GM23338 (cell line): ENCODE measurements at regions not wholly inside any gene's neighbourhood (a gene's known extent, or its start where the extent isn't known, plus 50 kb on each side); places are given as distances from the start of the nearest gene placed in this dataset.

Experiments
- ATAC-seq: fragments of 200-7000 bp; cut with Tn5 transposase; 3 replicates; pipeline ENCODE4 v1.9.1; 2020
- DNase-seq: peaks from one replicate; pipeline ENCODE4 v3.0.0-alpha.2; 2015; ENCODE audit warnings: low spot score
- H2AFZ ChIP-seq: fragments of 200-600 bp; sonication (generic); 2 replicates; pipeline ENCODE4 v1.8.0; 2016; ENCODE audit warnings: antibody characterized with exemption, mild to moderate bottlenecking, moderate library complexity
- H3F3A ChIP-seq: fragments of 200-600 bp; sonication (generic); replicated peaks from 2 replicates; pipeline ENCODE4 v1.8.0; 2017; ENCODE audit warnings: antibody characterized with exemption, mixed run types, low read depth
- H3K27ac ChIP-seq: fragments of 200-600 bp; sonication (generic); 2 replicates; pipeline ENCODE4 v1.6.1; 2016; ENCODE audit warnings: low read depth
- H3K27me3 ChIP-seq: fragments of 200-600 bp; sonication (generic); 2 replicates; pipeline ENCODE4 v1.8.0; 2016; ENCODE audit warnings: mild to moderate bottlenecking, mixed run types, moderate library complexity; ENCODE audit not compliant: insufficient read depth
- H3K36me3 ChIP-seq: fragments of 200-600 bp; sonication (generic); 2 replicates; pipeline ENCODE4 v1.8.0; 2016; ENCODE audit warnings: mild to moderate bottlenecking; ENCODE audit not compliant: insufficient read depth
- H3K4me1 ChIP-seq: fragments of 200-600 bp; sonication (generic); 2 replicates; pipeline ENCODE4 v1.8.0; 2016; ENCODE audit warnings: mild to moderate bottlenecking, moderate library complexity; ENCODE audit not compliant: insufficient read depth
- H3K4me2 ChIP-seq: fragments of 200-600 bp; sonication (generic); 2 replicates; pipeline ENCODE4 v1.7.1; 2017; ENCODE audit warnings: mixed run types
- H3K4me3 ChIP-seq: fragments of 200-600 bp; sonication (generic); 2 replicates; pipeline ENCODE4 v1.6.1; 2016; ENCODE audit warnings: mixed run types
- H3K79me2 ChIP-seq: fragments of 200-600 bp; sonication (generic); replicated peaks from 2 replicates; pipeline ENCODE4 v1.8.0; 2017; ENCODE audit warnings: mild to moderate bottlenecking; ENCODE audit not compliant: insufficient read depth
- H3K9me2 ChIP-seq: fragments of 200-600 bp; sonication (generic); 2 replicates; pipeline ENCODE4 v1.8.0; 2017; ENCODE audit not compliant: insufficient read depth
- H4K20me1 ChIP-seq: fragments of 200-600 bp; sonication (generic); replicated peaks from 2 replicates; pipeline ENCODE4 v1.8.0; 2017; ENCODE audit warnings: mild to moderate bottlenecking; ENCODE audit not compliant: insufficient read depth
- H3K27ac Mint-ChIP-seq: 2 replicates; pipeline ENCODE4 v1.8.0; 2020; ENCODE audit warnings: inconsistent platforms, mild to moderate bottlenecking, moderate library complexity, mixed read lengths
- H3K27me3 Mint-ChIP-seq: 3 replicates; pipeline ENCODE4 v1.8.0; 2022; ENCODE audit warnings: low read depth, mild to moderate bottlenecking, moderate library complexity, mixed read lengths, inconsistent platforms; ENCODE audit not compliant: insufficient read depth, poor library complexity
- H3K36me3 Mint-ChIP-seq: 3 replicates; pipeline ENCODE4 v1.8.0; 2021; ENCODE audit warnings: low read depth, mild to moderate bottlenecking, inconsistent platforms, moderate library complexity, mixed read lengths
- H3K4me1 Mint-ChIP-seq: 3 replicates; pipeline ENCODE4 v1.8.0; 2020; ENCODE audit warnings: mild to moderate bottlenecking, inconsistent platforms, mixed read lengths
- H3K4me3 Mint-ChIP-seq: 3 replicates; pipeline ENCODE4 v1.8.0; 2021; ENCODE audit warnings: moderate library complexity, mild to moderate bottlenecking, inconsistent platforms, mixed read lengths
- H3K9me3 Mint-ChIP-seq: 3 replicates; pipeline ENCODE4 v1.8.0; 2020; ENCODE audit warnings: moderate library complexity, mild to moderate bottlenecking, inconsistent platforms, mixed read lengths
- CREB1 ChIP-seq: fragments of 250-450 bp; sonication (Bioruptor Pico); IDR thresholded peaks from 2 replicates; pipeline ENCODE4 v1.5.0; 2020; ENCODE audit warnings: low read depth, mild to moderate bottlenecking, moderate library complexity
- EZH2 ChIP-seq: fragments of 200-600 bp; sonication (generic); IDR thresholded peaks from one replicate; pipeline ENCODE4 v1.8.0; 2017; ENCODE audit warnings: antibody characterized with exemption, mild to moderate bottlenecking, low read depth; ENCODE audit not compliant: unreplicated experiment
- EZH2phosphoT487 ChIP-seq: fragments of 200-600 bp; sonication (generic); IDR thresholded peaks from one replicate; pipeline ENCODE4 v1.8.1; 2018; ENCODE audit warnings: antibody characterized with exemption; ENCODE audit not compliant: unreplicated experiment
- JUNB ChIP-seq: IDR thresholded peaks from one replicate; pipeline ENCODE4 v1.6.1; 2016; ENCODE audit warnings: antibody characterized with exemption; ENCODE audit not compliant: unreplicated experiment
- NANOG ChIP-seq: IDR thresholded peaks from 2 replicates; pipeline ENCODE4 v1.6.1; 2016; ENCODE audit warnings: antibody characterized with exemption, borderline replicate concordance
- POLR2AphosphoS5 ChIP-seq: IDR thresholded peaks from 2 replicates; pipeline ENCODE4 v1.6.1; 2016; ENCODE audit warnings: antibody characterized with exemption, low read depth
- STAT1 ChIP-seq: IDR thresholded peaks from one replicate; pipeline ENCODE4 v1.6.1; 2016; ENCODE audit warnings: antibody characterized with exemption; ENCODE audit not compliant: unreplicated experiment
- ZNF114 ChIP-seq: fragments of 250-450 bp; sonication (Bioruptor Pico); IDR thresholded peaks from 2 replicates; pipeline ENCODE4 v1.5.0; 2020; ENCODE audit warnings: mild to moderate bottlenecking, moderate library complexity
- TF ChIP-seq, protein P1 (sequence below), 2 experiments: fragments of 200-600 bp in 1 of 2; sonication (generic) in 1 of 2; conservative IDR thresholded peaks; 2 replicates each; pipeline versions ENCODE4 v1.5.1 to v1.6.1; 2016 to 2017; ENCODE audit warnings: antibody characterized with exemption in 2 of 2, low read depth in 2 of 2, mild to moderate bottlenecking in 2 of 2, moderate library complexity in 1 of 2
- TF ChIP-seq, protein P2 (sequence below): IDR thresholded peaks from 2 replicates; pipeline ENCODE4 v1.6.1; 2016; ENCODE audit warnings: antibody characterized with exemption
- TF ChIP-seq, protein P3 (sequence below): IDR thresholded peaks from one replicate; pipeline ENCODE4 v1.6.1; 2018; ENCODE audit warnings: antibody characterized with exemption; ENCODE audit not compliant: unreplicated experiment

DNA sequence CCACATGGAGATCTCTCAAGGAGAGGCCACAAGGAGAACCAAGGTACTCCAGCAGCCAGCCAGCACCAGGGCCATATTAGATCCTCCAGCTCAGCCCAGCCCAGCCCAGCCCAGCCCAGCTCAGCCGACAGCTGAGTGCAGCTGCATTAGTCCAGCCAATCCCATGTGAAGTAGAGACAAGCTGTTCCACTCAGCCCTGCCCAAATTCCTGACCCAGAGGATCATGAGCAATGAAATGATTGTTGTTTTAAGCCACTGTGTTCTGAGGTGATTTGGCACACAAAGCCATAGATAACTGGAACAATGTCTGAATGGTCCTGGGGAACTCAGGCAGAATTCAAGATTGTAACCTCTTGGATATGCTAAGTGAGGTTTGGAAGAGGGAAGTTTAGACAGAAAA is 59.5 kb upstream of the BMP2 start (continued):
- TF ChIP-seq, protein P1, sequence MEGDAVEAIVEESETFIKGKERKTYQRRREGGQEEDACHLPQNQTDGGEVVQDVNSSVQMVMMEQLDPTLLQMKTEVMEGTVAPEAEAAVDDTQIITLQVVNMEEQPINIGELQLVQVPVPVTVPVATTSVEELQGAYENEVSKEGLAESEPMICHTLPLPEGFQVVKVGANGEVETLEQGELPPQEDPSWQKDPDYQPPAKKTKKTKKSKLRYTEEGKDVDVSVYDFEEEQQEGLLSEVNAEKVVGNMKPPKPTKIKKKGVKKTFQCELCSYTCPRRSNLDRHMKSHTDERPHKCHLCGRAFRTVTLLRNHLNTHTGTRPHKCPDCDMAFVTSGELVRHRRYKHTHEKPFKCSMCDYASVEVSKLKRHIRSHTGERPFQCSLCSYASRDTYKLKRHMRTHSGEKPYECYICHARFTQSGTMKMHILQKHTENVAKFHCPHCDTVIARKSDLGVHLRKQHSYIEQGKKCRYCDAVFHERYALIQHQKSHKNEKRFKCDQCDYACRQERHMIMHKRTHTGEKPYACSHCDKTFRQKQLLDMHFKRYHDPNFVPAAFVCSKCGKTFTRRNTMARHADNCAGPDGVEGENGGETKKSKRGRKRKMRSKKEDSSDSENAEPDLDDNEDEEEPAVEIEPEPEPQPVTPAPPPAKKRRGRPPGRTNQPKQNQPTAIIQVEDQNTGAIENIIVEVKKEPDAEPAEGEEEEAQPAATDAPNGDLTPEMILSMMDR (conservative IDR thresholded peaks at IDR 0.05; ENCODE audit: low read depth in 2 of 2), result no peak
- TF ChIP-seq STAT1 (no peak), EZH2 (no peak), CREB1 (CRISPR knock-in tag) (no peak), EZH2phosphoT487 (no peak), NANOG (no peak)
- TF ChIP-seq, protein P2, sequence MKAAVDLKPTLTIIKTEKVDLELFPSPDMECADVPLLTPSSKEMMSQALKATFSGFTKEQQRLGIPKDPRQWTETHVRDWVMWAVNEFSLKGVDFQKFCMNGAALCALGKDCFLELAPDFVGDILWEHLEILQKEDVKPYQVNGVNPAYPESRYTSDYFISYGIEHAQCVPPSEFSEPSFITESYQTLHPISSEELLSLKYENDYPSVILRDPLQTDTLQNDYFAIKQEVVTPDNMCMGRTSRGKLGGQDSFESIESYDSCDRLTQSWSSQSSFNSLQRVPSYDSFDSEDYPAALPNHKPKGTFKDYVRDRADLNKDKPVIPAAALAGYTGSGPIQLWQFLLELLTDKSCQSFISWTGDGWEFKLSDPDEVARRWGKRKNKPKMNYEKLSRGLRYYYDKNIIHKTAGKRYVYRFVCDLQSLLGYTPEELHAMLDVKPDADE, result no peak

DNA sequence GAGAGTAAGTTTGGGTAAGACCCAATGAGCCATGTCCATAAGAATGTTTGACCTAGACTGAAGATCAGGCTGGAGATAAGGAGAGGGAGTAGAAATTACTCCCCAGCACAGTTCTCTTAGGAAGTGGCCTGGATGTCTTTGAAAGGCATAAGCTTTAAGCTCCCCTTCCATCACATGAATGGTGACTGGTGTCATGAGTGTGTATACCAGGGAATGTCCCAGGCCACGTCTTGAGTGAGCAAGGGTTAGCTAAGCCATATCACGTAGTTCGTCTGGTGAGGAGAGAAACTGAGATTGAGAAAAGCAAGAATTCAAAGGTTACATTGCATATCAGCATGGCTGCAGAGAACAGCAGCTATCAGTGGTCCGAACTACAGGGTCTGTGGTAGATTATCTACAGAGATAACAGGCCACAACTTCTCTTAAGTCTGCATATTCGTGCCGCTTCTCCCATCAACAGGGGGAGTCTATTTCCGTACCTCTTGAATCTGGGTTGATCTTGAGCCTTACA is 60.1 kb upstream of the BMP2 start:
- H3K9me2 ChIP-seq, result 0 out of 2 replicates have a peak, but pooled peaks cover 4% of the 10 kb centered on the region
- H3K4me2 ChIP-seq, result no peak overlapping the region
- H3K4me1 Mint-ChIP-seq, result peaks cover 2% of the 10 kb centered on the region; the same call in 1 of the 3 replicates
- H4K20me1 ChIP-seq, result no peaks in the 10 kb centered on the region
- no peak overlapping the region for H2AFZ ChIP-seq
- no peaks in the 10 kb centered on the region; the same call in 2 of the 3 replicates for H3K9me3 Mint-ChIP-seq
- DNase-seq (no peak), ATAC-seq (no peak)
- H3K36me3 Mint-ChIP-seq, result no peaks in the 10 kb centered on the region
- H3K27ac Mint-ChIP-seq, result no peak overlapping the region
- no peak overlapping the region for H3K27ac ChIP-seq
- H3K27me3 ChIP-seq, result no peaks in the 10 kb centered on the region
- H3K27me3 Mint-ChIP-seq, result peaks cover 2% of the 10 kb centered on the region
- H3K4me1 ChIP-seq, result no peaks in the 10 kb centered on the region
- H3K4me3 Mint-ChIP-seq, result no peak overlapping the region
- no peaks in the 10 kb centered on the region for H3K79me2 ChIP-seq
- no peak overlapping the region for H3K4me3 ChIP-seq
- no peaks in the 10 kb centered on the region for H3F3A ChIP-seq
- H3K36me3 ChIP-seq, result no peaks in the 10 kb centered on the region
- TF ChIP-seq EZH2phosphoT487, result no peak
- no peak for TF ChIP-seq POLR2AphosphoS5
- TF ChIP-seq, protein P2, result no peak
- TF ChIP-seq, protein P3, sequence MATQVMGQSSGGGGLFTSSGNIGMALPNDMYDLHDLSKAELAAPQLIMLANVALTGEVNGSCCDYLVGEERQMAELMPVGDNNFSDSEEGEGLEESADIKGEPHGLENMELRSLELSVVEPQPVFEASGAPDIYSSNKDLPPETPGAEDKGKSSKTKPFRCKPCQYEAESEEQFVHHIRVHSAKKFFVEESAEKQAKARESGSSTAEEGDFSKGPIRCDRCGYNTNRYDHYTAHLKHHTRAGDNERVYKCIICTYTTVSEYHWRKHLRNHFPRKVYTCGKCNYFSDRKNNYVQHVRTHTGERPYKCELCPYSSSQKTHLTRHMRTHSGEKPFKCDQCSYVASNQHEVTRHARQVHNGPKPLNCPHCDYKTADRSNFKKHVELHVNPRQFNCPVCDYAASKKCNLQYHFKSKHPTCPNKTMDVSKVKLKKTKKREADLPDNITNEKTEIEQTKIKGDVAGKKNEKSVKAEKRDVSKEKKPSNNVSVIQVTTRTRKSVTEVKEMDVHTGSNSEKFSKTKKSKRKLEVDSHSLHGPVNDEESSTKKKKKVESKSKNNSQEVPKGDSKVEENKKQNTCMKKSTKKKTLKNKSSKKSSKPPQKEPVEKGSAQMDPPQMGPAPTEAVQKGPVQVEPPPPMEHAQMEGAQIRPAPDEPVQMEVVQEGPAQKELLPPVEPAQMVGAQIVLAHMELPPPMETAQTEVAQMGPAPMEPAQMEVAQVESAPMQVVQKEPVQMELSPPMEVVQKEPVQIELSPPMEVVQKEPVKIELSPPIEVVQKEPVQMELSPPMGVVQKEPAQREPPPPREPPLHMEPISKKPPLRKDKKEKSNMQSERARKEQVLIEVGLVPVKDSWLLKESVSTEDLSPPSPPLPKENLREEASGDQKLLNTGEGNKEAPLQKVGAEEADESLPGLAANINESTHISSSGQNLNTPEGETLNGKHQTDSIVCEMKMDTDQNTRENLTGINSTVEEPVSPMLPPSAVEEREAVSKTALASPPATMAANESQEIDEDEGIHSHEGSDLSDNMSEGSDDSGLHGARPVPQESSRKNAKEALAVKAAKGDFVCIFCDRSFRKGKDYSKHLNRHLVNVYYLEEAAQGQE, result no peak
- TF ChIP-seq EZH2, result no peak
- TF ChIP-seq ZNF114 (CRISPR knock-in tag), result no peak
- no peak for TF ChIP-seq CREB1 (CRISPR knock-in tag)
- no peak for TF ChIP-seq STAT1
- TF ChIP-seq, protein P1 (conservative IDR thresholded peaks at IDR 0.05; ENCODE audit: low read depth in 2 of 2), result no peak
- TF ChIP-seq NANOG, result no peak
- no peak for TF ChIP-seq JUNB
